Gastrocnemius medialis (tissue), 4 donors: ENCODE measurements at regions not wholly inside any gene's neighbourhood (a gene's known extent, or its start where the extent isn't known, plus 50 kb on each side); places are given as distances from the start of the nearest gene placed in this dataset.

ENCODE experiments used
- POLR2A ChIP-seq, 2 donors: fragments of 450-650 bp; IDR thresholded peaks; one replicate each; pipeline ENCODE4 v1.6.1; 2017; ENCODE audit warnings: antibody characterized with exemption in 2 of 2, mild to moderate bottlenecking in 2 of 2, moderate library complexity in 2 of 2
- TF ChIP-seq, protein P1 (sequence below), 5 experiments: fragments of 450-650 bp in 3 of 5; fragments of 200-600 bp in 2 of 5; sonication (generic) in 2 of 5; IDR thresholded peaks in 4 of 5; conservative IDR thresholded peaks in 1 of 5; 1 replicate in 4 of 5; 2 replicates in 1 of 5; pipeline ENCODE4 v1.5.1; 2016 to 2019; ENCODE audit warnings: antibody characterized with exemption in 5 of 5, mild to moderate bottlenecking in 3 of 5, moderate library complexity in 3 of 5

DNA sequence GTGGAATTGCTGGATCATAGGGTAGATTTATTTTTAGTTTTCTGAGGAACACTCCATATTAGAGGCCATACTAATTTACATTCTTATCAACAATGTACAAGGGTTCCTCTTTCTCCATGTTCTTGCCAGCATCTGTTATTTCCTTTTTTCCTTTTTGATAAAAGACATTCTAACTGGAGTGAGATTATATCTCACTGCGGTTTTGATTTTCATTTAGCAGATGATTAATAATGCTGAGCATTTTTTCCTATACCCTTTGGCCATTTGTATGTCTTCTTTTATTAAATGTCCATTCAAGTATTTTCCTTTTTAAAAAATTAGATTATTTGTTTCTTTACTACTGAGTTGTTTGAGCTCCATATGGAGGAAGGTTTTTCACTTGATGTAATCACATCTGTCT lies 1189.5 kb downstream of the ZPLD1 start:
- TF ChIP-seq, protein P1, sequence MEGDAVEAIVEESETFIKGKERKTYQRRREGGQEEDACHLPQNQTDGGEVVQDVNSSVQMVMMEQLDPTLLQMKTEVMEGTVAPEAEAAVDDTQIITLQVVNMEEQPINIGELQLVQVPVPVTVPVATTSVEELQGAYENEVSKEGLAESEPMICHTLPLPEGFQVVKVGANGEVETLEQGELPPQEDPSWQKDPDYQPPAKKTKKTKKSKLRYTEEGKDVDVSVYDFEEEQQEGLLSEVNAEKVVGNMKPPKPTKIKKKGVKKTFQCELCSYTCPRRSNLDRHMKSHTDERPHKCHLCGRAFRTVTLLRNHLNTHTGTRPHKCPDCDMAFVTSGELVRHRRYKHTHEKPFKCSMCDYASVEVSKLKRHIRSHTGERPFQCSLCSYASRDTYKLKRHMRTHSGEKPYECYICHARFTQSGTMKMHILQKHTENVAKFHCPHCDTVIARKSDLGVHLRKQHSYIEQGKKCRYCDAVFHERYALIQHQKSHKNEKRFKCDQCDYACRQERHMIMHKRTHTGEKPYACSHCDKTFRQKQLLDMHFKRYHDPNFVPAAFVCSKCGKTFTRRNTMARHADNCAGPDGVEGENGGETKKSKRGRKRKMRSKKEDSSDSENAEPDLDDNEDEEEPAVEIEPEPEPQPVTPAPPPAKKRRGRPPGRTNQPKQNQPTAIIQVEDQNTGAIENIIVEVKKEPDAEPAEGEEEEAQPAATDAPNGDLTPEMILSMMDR (IDR thresholded peaks at IDR 0.05 in 4 of 5, conservative IDR thresholded peaks at IDR 0.05 in 1 of 5) = no peak
- TF ChIP-seq POLR2A (IDR thresholded peaks at IDR 0.05) = no peak
